Right atrium auricular region (tissue), 2 donors: ENCODE measurements at regions not wholly inside any gene's neighbourhood (a gene's known extent, or its start where the extent isn't known, plus 50 kb on each side); places are given as distances from the start of the nearest gene placed in this dataset.

Experiments
- DNase-seq: peaks from one replicate; pipeline ENCODE4 v3.0.0-alpha.2; 2019; ENCODE audit warnings: low spot score
- H3K27ac ChIP-seq, 2 donors: fragments of 200-600 bp; sonication (generic); 1 replicate in 1 of 2; 2 replicates in 1 of 2; pipeline ENCODE4 v1.5.1; 2016 to 2019
- H3K27me3 ChIP-seq, 2 donors: fragments of 200-600 bp; sonication (generic); one replicate each; pipeline versions ENCODE4 v1.5.1 to v1.6.0; 2017 to 2019
- H3K36me3 ChIP-seq: fragments of 200-600 bp; sonication (generic); one replicate; pipeline ENCODE4 v1.5.1; 2016
- H3K4me1 ChIP-seq, 2 donors: fragments of 200-600 bp; sonication (generic); one replicate each; pipeline versions ENCODE4 v1.5.1 to v1.6.0; 2017 to 2019
- H3K4me3 ChIP-seq, 2 donors: fragments of 200-600 bp; sonication (generic); 1 replicate in 1 of 2; 2 replicates in 1 of 2; pipeline ENCODE4 v1.5.1; 2017 to 2019; ENCODE audit warnings: mild to moderate bottlenecking in 1 of 2, moderate library complexity in 1 of 2
- H3K9me3 ChIP-seq, 2 donors: fragments of 200-600 bp; sonication (generic); one replicate each; pipeline ENCODE4 v1.5.1; 2019
- TF ChIP-seq, protein P1 (sequence below), 2 donors: fragments of 200-600 bp; sonication (generic); IDR thresholded peaks; one replicate each; pipeline ENCODE4 v1.5.1; 2019; ENCODE audit warnings: antibody characterized with exemption in 2 of 2

DNA sequence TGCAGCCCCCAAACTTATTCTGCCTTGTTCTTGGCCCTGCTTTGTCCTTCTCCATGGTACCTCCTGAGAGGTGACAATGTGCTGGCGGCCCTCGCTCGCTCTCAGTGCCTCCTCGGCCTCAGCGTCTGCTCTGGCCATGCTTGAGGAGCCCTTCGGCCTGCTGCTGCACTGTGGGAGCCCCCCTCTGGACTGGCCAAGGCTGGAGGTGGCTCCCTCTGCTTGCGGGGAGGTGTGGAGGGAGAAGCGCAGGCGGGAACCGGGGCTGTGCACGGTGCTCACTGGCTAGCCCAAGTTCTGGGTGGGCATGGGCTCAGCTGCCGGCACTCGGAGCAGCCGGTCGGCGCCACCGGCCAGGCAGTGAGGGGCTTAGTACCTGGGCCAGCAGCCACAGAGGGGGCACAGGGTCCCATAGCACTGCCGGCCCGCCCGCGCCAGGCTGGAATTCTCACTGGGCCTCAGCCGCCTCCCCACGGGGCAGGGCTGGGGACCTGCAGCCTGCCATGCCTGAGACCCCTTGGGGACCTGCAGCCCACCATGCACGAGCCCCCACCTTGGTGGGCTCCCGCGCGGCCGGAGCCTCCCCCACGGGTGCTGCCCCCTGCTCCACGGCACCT lies 55.9 kb upstream of the RALGAPA2 start:
- Histone ChIP-seq H3K27me3 (no peaks in the 10 kb centered on the region), H3K36me3 (no peaks in the 10 kb centered on the region), H3K4me3 (no peak overlapping the region), H3K27ac (no peak overlapping the region), H3K4me1 (peaks cover 0 to 11% of the 10 kb centered on the region in 2 donors), H3K9me3 (no peaks in the 10 kb centered on the region)
- TF ChIP-seq, protein P1, sequence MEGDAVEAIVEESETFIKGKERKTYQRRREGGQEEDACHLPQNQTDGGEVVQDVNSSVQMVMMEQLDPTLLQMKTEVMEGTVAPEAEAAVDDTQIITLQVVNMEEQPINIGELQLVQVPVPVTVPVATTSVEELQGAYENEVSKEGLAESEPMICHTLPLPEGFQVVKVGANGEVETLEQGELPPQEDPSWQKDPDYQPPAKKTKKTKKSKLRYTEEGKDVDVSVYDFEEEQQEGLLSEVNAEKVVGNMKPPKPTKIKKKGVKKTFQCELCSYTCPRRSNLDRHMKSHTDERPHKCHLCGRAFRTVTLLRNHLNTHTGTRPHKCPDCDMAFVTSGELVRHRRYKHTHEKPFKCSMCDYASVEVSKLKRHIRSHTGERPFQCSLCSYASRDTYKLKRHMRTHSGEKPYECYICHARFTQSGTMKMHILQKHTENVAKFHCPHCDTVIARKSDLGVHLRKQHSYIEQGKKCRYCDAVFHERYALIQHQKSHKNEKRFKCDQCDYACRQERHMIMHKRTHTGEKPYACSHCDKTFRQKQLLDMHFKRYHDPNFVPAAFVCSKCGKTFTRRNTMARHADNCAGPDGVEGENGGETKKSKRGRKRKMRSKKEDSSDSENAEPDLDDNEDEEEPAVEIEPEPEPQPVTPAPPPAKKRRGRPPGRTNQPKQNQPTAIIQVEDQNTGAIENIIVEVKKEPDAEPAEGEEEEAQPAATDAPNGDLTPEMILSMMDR (IDR thresholded peaks at IDR 0.05), result no peak
- no peak for DNase-seq

DNA sequence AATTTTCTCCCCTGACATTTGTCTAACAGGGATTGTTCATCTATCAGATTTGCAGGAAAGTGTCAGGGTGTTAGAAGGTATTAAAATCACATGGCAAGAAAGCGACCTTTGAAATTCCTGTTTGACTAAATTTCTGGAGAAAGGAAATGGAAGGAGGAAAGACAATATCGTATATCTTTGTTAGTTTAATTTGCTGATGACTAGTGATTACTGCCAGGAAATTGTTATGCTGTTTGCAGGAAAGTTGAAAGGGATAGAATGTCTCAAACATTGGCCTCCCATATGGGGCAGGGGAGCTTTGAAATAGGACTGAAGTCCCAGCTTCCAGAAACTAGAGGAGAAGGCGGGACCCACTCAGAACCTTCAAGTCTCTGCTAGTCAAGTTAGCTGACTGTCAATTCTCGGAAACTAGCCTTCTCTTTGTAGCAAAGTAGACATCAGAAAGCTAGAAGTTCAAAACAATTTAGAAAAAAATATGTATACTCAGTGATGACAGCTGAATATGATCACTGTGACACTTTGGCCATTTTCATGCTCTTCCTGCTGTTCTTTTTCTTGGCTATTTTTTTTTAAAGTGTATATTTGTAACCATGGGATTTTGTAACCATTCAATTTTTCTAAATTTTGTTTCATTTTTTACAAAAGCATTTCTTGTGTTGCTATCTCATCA lies 53.4 kb upstream of the RALGAPA2 start:
- H3K9me3 ChIP-seq, result no peaks in the 10 kb centered on the region
- H3K36me3 ChIP-seq, result no peaks in the 10 kb centered on the region
- peak overlapping the region in 1 of 2 donors; percentile 13 for H3K27ac ChIP-seq
- H3K27me3 ChIP-seq, result no peaks in the 10 kb centered on the region
- no peak overlapping the region for H3K4me3 ChIP-seq
- H3K4me1 ChIP-seq, result peaks cover 0 to 21% of the 10 kb centered on the region in 2 donors
- TF ChIP-seq, protein P1 (IDR thresholded peaks at IDR 0.05), result no peak
- DNase-seq, result no peak

DNA sequence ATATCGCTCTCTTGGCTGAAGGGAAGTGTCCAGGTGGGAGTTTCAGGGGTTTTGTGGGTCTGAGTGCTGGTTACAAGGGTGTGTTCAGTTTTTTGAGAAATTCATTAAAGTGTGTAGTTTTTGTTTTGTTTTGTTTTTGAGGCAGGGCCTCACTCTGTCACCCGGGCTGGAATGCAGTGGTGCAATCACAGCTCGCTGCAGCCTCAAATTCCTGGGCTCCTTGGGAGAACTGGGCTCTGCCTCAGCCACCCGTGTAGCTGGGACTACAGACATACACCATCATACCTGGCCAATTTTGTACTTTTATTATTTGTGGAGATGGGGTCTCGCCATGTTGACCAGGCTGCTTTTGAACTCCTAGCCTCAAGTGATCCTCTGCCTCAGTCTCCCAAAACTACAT lies 51.2 kb upstream of the RALGAPA2 start:
- TF ChIP-seq, protein P1 (IDR thresholded peaks at IDR 0.05), result no peak
- Histone ChIP-seq H3K4me1 (peaks cover 0 to 21% of the 10 kb centered on the region in 2 donors), H3K36me3 (no peaks in the 10 kb centered on the region), H3K9me3 (no peaks in the 10 kb centered on the region), H3K4me3 (no peak overlapping the region), H3K27me3 (no peaks in the 10 kb centered on the region), H3K27ac (no peak overlapping the region)
- DNase-seq, result no peak
